ENCODE measurements at regions not wholly inside any gene's neighbourhood (a gene's known extent, or its start where the extent isn't known, plus 50 kb on each side); places are given as distances from the start of the nearest gene placed in this dataset.

- Histone ChIP-seq H3K4me1 (ENCODE audit: insufficient read depth, poor library complexity, severe bottlenecking) (peaks cover 27% of the 10 kb centered on the region), H3K4me3 (ENCODE audit: severe bottlenecking) (no peak overlapping the region), H3K9me3 (ENCODE audit: severe bottlenecking) (no peaks in the 10 kb centered on the region), H3K36me3 (ENCODE audit: low read depth) (no peaks in the 10 kb centered on the region), H3K27ac (ENCODE audit: poor library complexity, severe bottlenecking) (peak overlapping the region; percentile 92), H3K27me3 (ENCODE audit: insufficient read depth, poor library complexity, severe bottlenecking) (no peaks in the 10 kb centered on the region)
- TF ChIP-seq, protein P1, sequence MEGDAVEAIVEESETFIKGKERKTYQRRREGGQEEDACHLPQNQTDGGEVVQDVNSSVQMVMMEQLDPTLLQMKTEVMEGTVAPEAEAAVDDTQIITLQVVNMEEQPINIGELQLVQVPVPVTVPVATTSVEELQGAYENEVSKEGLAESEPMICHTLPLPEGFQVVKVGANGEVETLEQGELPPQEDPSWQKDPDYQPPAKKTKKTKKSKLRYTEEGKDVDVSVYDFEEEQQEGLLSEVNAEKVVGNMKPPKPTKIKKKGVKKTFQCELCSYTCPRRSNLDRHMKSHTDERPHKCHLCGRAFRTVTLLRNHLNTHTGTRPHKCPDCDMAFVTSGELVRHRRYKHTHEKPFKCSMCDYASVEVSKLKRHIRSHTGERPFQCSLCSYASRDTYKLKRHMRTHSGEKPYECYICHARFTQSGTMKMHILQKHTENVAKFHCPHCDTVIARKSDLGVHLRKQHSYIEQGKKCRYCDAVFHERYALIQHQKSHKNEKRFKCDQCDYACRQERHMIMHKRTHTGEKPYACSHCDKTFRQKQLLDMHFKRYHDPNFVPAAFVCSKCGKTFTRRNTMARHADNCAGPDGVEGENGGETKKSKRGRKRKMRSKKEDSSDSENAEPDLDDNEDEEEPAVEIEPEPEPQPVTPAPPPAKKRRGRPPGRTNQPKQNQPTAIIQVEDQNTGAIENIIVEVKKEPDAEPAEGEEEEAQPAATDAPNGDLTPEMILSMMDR (IDR thresholded peaks at IDR 0.05; ENCODE audit: poor library complexity, severe bottlenecking), result no peak
- peak; percentile 77 for ATAC-seq (ENCODE audit: low read depth)
- DNase-seq (ENCODE audit: low spot score), result peak; percentile 74
Observed at GRCh38 chr1:58881471-58881994, 97.7 kb upstream of the JUN start.

DNA sequence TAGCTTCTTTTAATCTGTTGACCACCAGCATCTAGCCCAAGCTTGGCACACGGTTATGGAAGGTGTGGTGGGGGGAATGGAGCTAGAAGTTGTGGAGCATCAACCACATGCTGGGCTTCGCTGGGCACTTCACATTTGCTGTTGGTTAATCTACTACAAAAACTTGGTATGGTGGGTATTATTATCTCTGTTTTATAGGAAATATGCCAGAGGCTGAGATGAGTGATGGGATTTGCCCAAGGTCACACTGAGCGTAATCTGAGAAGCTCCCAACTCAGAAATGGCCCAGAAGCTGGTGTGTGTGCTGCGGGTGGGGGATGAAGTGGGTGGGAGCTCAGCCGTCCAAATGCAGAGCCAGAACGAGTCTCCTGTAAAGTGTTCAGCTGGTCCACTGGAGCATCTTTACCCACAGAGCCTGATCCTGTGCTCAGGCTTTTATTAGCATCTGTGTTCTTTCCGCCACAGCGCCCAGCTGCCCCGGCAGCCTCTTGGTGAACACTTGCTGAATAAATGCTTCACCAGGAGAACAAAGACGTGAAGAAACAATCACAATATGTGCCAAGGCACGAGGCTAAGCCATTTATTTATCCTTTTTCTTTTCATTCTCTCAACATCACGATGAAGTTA, 98.6 kb upstream of the JUN start:
- H3K4me3 ChIP-seq (ENCODE audit: severe bottlenecking), result no peak overlapping the region
- H3K4me1 ChIP-seq (ENCODE audit: insufficient read depth, poor library complexity, severe bottlenecking), result peaks cover 27% of the 10 kb centered on the region
- ATAC-seq (ENCODE audit: low read depth) (no peak), DNase-seq (ENCODE audit: low spot score) (no peak)
- H3K36me3 ChIP-seq (ENCODE audit: low read depth), result no peaks in the 10 kb centered on the region
- no peaks in the 10 kb centered on the region for H3K27me3 ChIP-seq (ENCODE audit: insufficient read depth, poor library complexity, severe bottlenecking)
- TF ChIP-seq, protein P1 (IDR thresholded peaks at IDR 0.05; ENCODE audit: poor library complexity, severe bottlenecking), result no peak
- H3K9me3 ChIP-seq (ENCODE audit: severe bottlenecking), result no peaks in the 10 kb centered on the region
- peak overlapping the region; percentile 92 for H3K27ac ChIP-seq (ENCODE audit: poor library complexity, severe bottlenecking)

DNA sequence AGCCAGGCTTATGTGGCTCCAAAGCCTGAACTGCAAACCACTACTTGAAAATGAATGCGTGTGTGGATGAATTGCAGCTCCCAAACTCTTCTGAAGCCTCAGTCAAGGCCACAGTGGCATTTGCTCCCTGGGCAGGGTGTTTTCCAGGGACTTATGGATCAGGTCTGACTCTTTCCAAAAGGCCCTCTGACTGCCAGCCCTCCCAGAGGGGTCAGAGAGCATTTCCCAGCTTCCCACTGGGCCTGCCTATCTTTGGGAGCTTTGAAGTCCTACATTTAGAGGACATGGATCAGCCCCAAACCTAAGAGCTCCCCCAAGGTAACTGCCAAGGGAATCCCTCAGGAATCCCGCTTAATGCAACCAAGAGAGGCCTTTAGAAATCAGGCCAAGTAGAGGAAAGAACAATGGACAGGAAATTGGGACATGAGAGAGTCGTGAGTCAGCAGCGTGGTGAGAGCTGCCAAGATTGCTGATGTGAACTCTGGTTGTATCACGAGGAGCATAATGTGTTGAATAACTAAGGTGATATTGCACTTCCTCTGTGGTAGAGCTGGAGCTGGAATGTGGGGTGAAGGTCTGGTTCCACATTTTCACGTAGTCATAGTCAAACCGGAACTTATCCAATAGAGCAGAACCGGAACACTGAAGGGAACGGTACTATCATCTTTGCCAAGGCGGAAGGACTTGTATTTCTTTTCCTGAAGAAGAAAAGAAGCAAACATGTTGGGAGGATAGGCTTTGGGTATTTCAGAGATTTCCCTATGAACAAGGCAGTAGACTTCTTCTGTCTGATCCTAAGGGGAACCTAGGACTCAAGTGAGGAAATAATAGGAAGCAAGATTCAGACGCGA, 99.4 kb upstream of the JUN start:
- Histone ChIP-seq H3K9me3 (ENCODE audit: severe bottlenecking) (no peaks in the 10 kb centered on the region), H3K4me1 (ENCODE audit: insufficient read depth, poor library complexity, severe bottlenecking) (peaks cover 27% of the 10 kb centered on the region), H3K36me3 (ENCODE audit: low read depth) (no peaks in the 10 kb centered on the region), H3K4me3 (ENCODE audit: severe bottlenecking) (no peak overlapping the region), H3K27me3 (ENCODE audit: insufficient read depth, poor library complexity, severe bottlenecking) (no peaks in the 10 kb centered on the region), H3K27ac (ENCODE audit: poor library complexity, severe bottlenecking) (peak overlapping the region; percentile 92)
- TF ChIP-seq, protein P1 (IDR thresholded peaks at IDR 0.05; ENCODE audit: poor library complexity, severe bottlenecking), result no peak
- peak; percentile 83 for DNase-seq (ENCODE audit: low spot score)
- ATAC-seq (ENCODE audit: low read depth), result peak; percentile 83

DNA sequence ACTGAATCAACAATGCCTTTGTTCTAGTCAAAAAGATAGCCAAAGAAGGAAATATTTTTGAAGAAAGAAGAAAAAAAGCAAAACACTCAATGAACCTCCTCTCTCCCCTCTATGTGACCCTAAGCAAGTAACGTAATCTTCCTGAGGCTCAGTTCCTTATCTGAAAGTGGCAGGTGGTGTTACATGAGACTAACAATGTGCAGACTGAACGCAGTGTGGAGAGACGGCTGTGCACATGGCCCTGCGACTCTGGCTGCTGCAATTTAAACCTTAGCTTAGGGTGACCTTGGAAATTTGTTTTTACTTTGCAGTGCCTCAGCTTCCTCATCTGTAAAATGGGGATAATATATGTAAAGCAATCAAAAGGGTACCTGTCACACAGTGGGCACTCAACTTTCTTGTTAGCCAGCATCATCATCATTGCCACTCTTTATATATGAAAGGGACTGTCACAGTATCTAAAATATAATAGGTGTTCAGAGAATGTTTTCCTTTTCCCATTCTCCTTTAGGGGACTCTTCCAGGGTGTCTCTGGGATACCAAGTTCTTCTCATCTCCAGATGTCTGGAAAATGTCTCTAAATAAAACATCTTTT, 100.1 kb upstream of the JUN start:
- DNase-seq (ENCODE audit: low spot score) (no peak), ATAC-seq (ENCODE audit: low read depth) (no peak)
- Histone ChIP-seq H3K27ac (ENCODE audit: poor library complexity, severe bottlenecking) (peak overlapping the region; percentile 92), H3K27me3 (ENCODE audit: insufficient read depth, poor library complexity, severe bottlenecking) (no peaks in the 10 kb centered on the region), H3K9me3 (ENCODE audit: severe bottlenecking) (no peaks in the 10 kb centered on the region), H3K4me3 (ENCODE audit: severe bottlenecking) (no peak overlapping the region), H3K36me3 (ENCODE audit: low read depth) (no peaks in the 10 kb centered on the region), H3K4me1 (ENCODE audit: insufficient read depth, poor library complexity, severe bottlenecking) (peaks cover 27% of the 10 kb centered on the region)
- TF ChIP-seq, protein P1 (IDR thresholded peaks at IDR 0.05; ENCODE audit: poor library complexity, severe bottlenecking), result no peak
